ENCODE measurements at regions not wholly inside any gene's neighbourhood (a gene's known extent, or its start where the extent isn't known, plus 50 kb on each side); places are given as distances from the start of the nearest gene placed in this dataset.

DNA sequence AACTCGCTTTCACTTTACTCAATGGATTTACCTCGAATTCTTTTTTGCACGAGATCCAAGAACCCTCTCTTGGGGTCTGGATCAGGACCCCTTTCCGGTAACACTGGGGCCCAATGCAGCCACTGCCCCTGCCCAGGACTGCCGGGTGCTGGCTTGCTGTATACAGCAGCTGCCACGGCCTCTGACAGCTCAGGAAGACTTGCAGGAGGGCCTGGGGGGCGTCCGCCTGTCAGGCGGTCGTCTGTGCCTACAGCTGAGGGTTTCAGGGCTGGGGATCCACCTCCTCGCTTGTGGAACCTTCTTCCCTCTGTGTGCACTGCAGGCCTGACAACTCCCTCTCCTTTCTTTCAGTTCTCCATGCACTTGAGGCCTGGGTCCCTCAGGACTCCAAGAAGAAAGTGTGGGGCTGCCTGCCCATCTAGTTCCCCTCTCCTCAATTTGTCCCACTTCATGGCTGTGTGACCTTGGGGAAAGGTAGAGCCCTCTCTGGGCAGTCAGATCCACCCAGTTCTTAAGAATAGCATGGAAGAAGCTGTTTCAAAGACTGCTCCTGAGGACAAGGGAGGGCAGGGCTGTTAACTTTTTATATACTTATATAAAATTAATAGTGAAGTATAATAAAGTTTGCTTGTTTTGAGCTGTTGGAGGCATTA is 75.0 kb upstream of the LGSN start:
- ATAC-seq (peak; percentile 32), DNase-seq (peak in 1 of 3 donors; percentile 46)
- Histone ChIP-seq H3K4me1 (ENCODE audit: low read depth) (no peaks in the 10 kb centered on the region), H3K36me3 (ENCODE audit: low read depth) (no peaks in the 10 kb centered on the region), H3K4me3 (no peak overlapping the region), H3K9me3 (no peaks in the 10 kb centered on the region)
- TF ChIP-seq CTCF (IDR thresholded peaks at IDR 0.05) = no peak
- intact Hi-C loops (cut with DNase I, micrococcal nuclease) = no loop called here

DNA sequence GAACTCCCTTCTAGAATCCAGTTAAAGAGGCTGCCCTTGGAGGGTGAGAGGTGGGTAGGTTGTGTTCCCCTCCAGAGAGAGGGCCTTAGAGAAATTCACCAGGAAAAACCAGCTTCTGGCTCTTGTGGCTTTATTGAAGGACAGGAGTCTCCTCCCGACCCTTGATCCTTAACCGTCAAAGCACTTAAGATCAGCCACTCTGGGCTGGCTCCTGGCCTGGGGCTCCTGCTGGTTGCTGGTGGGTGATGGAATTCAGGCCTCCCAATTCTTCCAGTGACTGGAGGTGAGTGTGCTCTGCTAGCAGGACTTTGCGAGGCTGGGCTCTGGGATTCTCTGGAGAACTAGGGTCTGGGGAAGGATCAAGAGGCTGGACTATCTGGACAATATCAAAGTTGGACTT is 75.6 kb upstream of the LGSN start:
- no peak for TF ChIP-seq CTCF (IDR thresholded peaks at IDR 0.05)
- peak in 2 of 3 donors; percentile 58 to 60 for DNase-seq
- Histone ChIP-seq H3K4me3 (no peak overlapping the region), H3K4me1 (ENCODE audit: low read depth) (no peaks in the 10 kb centered on the region), H3K36me3 (ENCODE audit: low read depth) (no peaks in the 10 kb centered on the region), H3K9me3 (no peaks in the 10 kb centered on the region)
- ATAC-seq = peak; percentile 55
- intact Hi-C loops (cut with DNase I, micrococcal nuclease) = no loop called here

DNA sequence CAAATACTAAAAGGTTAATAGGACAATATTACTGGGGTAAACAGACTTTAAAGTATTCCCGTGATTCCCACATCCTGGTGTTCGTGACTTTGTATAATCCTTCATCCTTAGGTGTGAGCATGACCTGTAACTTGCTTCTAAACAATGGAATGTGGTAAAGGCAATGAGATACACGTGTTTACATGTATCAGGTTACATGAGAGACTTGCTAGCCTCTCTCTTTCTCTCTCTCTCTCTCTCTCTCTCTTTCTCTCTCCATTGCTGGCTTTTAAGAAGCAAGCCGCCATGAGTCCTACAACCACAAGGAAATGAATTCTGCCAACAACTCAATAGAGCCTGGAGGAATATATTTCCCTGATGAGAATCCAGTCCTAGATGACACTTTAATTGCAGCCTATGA is 83.9 kb upstream of the LGSN start:
- ATAC-seq = no peak
- no peaks in the 10 kb centered on the region for H3K4me1 ChIP-seq (ENCODE audit: low read depth)
- no peak for DNase-seq
- no peak for TF ChIP-seq CTCF (IDR thresholded peaks at IDR 0.05)
- H3K9me3 ChIP-seq = no peaks in the 10 kb centered on the region
- intact Hi-C loops (cut with DNase I, micrococcal nuclease) = no loop called here
- no peak overlapping the region for H3K4me3 ChIP-seq
- H3K36me3 ChIP-seq (ENCODE audit: low read depth) = no peaks in the 10 kb centered on the region

DNA sequence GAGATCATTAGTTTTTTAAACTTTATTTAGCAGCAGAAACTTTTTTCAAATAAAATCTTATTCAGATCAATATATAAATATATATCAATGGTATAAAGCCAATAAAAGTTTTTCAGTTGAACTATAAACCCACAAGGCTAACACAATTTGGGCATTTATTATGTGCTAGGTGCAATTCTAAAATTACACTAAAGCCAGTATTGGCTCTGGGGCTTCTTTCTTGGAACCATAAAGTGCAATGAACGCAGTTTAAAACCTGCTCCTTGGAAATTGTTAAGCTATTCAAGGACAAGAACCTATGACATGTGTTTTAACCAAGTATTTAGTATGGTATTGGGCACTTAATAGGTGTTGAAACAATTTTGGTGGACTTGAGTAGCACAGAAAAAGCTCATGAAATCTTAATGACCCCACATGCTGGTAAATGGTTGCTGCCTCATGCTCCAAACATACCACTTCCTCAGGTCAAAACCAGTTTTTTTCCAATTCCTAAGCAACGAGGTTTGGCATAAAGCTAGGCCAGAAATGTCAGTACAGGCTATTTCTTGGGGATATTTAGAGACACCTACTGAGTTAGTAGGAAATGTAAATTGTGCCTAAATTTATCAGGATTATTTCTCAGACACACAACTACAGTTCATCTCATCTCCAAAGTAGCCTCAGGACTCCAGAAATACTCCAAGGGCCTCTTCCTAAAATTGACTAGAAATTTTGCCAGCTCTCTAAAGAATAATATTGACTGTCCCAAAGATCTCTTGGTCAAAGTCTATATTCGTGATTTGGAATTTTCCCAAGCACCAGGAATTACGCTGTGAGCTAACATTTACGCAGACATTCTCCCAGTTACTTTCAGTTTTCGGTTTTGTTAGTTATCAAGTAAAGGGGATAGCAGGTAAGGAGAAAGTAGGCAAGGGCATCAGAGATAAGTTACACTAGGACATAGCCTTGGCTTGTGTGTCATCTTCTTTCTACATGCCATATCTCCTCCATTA is 90.9 kb upstream of the LGSN start:
- no peaks in the 10 kb centered on the region for H3K9me3 ChIP-seq
- no peaks in the 10 kb centered on the region for H3K4me1 ChIP-seq (ENCODE audit: low read depth)
- no peak for TF ChIP-seq CTCF (IDR thresholded peaks at IDR 0.05)
- ATAC-seq = peak; percentile 82
- intact Hi-C loops (cut with DNase I, micrococcal nuclease) = no loop called here
- peak in 1 of 3 donors; percentile 23 for DNase-seq
- no peaks in the 10 kb centered on the region for H3K36me3 ChIP-seq (ENCODE audit: low read depth)
- H3K4me3 ChIP-seq = no peak overlapping the region

DNA sequence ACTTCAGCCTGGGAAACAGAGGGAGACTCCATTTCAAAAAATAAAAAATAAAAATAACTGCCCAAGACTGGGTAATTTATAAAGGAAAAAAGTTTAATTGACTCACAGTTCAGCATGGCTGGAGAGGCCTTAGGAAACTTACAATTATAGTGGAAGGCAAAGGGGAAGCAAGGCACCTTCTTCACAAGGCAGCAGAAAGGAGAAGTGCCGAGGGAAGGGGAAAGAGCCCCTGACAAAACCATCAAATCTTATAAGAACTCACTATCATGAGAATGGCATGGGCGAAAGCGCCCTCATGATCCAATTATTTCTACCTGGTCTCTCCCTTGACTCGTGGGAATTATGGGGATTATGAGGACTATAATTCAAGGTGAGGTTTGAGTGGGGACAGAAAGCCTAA is 95.5 kb upstream of the LGSN start:
- H3K4me3 ChIP-seq = no peak overlapping the region
- H3K36me3 ChIP-seq (ENCODE audit: low read depth) = no peaks in the 10 kb centered on the region
- intact Hi-C loops (cut with DNase I, micrococcal nuclease) = no loop called here
- no peak for DNase-seq
- H3K4me1 ChIP-seq (ENCODE audit: low read depth) = peaks cover under 1% of the 10 kb centered on the region
- H3K9me3 ChIP-seq = no peaks in the 10 kb centered on the region
- no peak for ATAC-seq
- no peak for TF ChIP-seq CTCF (IDR thresholded peaks at IDR 0.05)
